IPS-20b (cell line): ENCODE measurements at regions not wholly inside any gene's neighbourhood (a gene's known extent, or its start where the extent isn't known, plus 50 kb on each side); places are given as distances from the start of the nearest gene placed in this dataset.

Source experiments
- H3K27ac ChIP-seq: one replicate; pipeline ENCODE4 v1.5.1; 2013; ENCODE audit warnings: low read length
- H3K27me3 ChIP-seq: 2 replicates; pipeline ENCODE4 v1.6.1; 2013; ENCODE audit warnings: mild to moderate bottlenecking, low read length, inconsistent platforms; ENCODE audit not compliant: insufficient read depth
- H3K36me3 ChIP-seq: 2 replicates; pipeline ENCODE4 v1.6.1; 2013; ENCODE audit warnings: low read depth, mild to moderate bottlenecking, inconsistent platforms, low read length, moderate library complexity; ENCODE audit not compliant: insufficient read depth
- H3K4me1 ChIP-seq: 2 replicates; pipeline ENCODE4 v1.6.1; 2013; ENCODE audit warnings: mild to moderate bottlenecking, control low read depth, inconsistent platforms, low read length, moderate library complexity; ENCODE audit not compliant: insufficient read depth
- H3K4me3 ChIP-seq: 2 replicates; pipeline ENCODE4 v1.5.1; 2013; ENCODE audit warnings: mild to moderate bottlenecking, low read length, inconsistent platforms
- H3K9ac ChIP-seq: 2 replicates; pipeline ENCODE4 v1.6.1; 2013; ENCODE audit warnings: low read depth, mild to moderate bottlenecking, inconsistent platforms, low read length, moderate library complexity
- H3K9me3 ChIP-seq: 2 replicates; pipeline ENCODE4 v1.6.1; 2013; ENCODE audit warnings: mild to moderate bottlenecking, low read depth, low read length, inconsistent platforms; ENCODE audit not compliant: insufficient read depth

GRCh38 chrX:150185766-150186165 lies 177.4 kb upstream of the MAMLD1 start:
- H3K4me1 ChIP-seq: no peaks in the 10 kb centered on the region
- no peak overlapping the region for H3K4me3 ChIP-seq
- no peak overlapping the region for H3K9ac ChIP-seq
- H3K36me3 ChIP-seq: no peaks in the 10 kb centered on the region
- no peak overlapping the region for H3K27ac ChIP-seq
- no peaks in the 10 kb centered on the region for H3K27me3 ChIP-seq
- no peaks in the 10 kb centered on the region for H3K9me3 ChIP-seq

GRCh38 chrX:150192816-150193215 lies 170.3 kb upstream of the MAMLD1 start:
- Histone ChIP-seq H3K36me3 (no peaks in the 10 kb centered on the region), H3K4me1 (peaks cover 4% of the 10 kb centered on the region), H3K27me3 (no peaks in the 10 kb centered on the region), H3K27ac (no peak overlapping the region), H3K9ac (no peak overlapping the region), H3K9me3 (no peaks in the 10 kb centered on the region), H3K4me3 (no peak overlapping the region)

- no peak overlapping the region for H3K4me3 ChIP-seq
- H3K36me3 ChIP-seq: no peaks in the 10 kb centered on the region
- no peaks in the 10 kb centered on the region for H3K27me3 ChIP-seq
- no peaks in the 10 kb centered on the region for H3K9me3 ChIP-seq
- H3K4me1 ChIP-seq: peaks cover 4% of the 10 kb centered on the region
- H3K27ac ChIP-seq: no peak overlapping the region
- no peak overlapping the region for H3K9ac ChIP-seq
Observed at GRCh38 chrX:150196285-150196684, 166.8 kb upstream of the MAMLD1 start.

- H3K4me3 ChIP-seq: no peak overlapping the region
- H3K27ac ChIP-seq: no peak overlapping the region
- H3K27me3 ChIP-seq: no peaks in the 10 kb centered on the region
- H3K4me1 ChIP-seq: peaks cover 4% of the 10 kb centered on the region
- no peaks in the 10 kb centered on the region for H3K36me3 ChIP-seq
- no peaks in the 10 kb centered on the region for H3K9me3 ChIP-seq
- H3K9ac ChIP-seq: no peak overlapping the region
Observed at GRCh38 chrX:150197388-150197787, 165.7 kb upstream of the MAMLD1 start.

- Histone ChIP-seq H3K27ac (no peak overlapping the region), H3K4me1 (peaks cover 4% of the 10 kb centered on the region), H3K27me3 (no peaks in the 10 kb centered on the region), H3K9me3 (no peaks in the 10 kb centered on the region), H3K36me3 (no peaks in the 10 kb centered on the region), H3K4me3 (no peak overlapping the region), H3K9ac (no peak overlapping the region)
Observed at GRCh38 chrX:150198776-150199175, 164.3 kb upstream of the MAMLD1 start.

- Histone ChIP-seq H3K9ac (no peak overlapping the region), H3K4me3 (no peak overlapping the region), H3K9me3 (no peaks in the 10 kb centered on the region), H3K27ac (no peak overlapping the region), H3K36me3 (no peaks in the 10 kb centered on the region), H3K27me3 (no peaks in the 10 kb centered on the region), H3K4me1 (peaks cover 4% of the 10 kb centered on the region)
Observed at GRCh38 chrX:150199181-150199580, 163.9 kb upstream of the MAMLD1 start.

GRCh38 chrX:150199803-150200202 lies 163.3 kb upstream of the MAMLD1 start:
- no peak overlapping the region for H3K27ac ChIP-seq
- H3K4me1 ChIP-seq: peaks cover 4% of the 10 kb centered on the region
- H3K36me3 ChIP-seq: no peaks in the 10 kb centered on the region
- H3K27me3 ChIP-seq: no peaks in the 10 kb centered on the region
- H3K4me3 ChIP-seq: no peak overlapping the region
- no peak overlapping the region for H3K9ac ChIP-seq
- no peaks in the 10 kb centered on the region for H3K9me3 ChIP-seq

GRCh38 chrX:150200361-150200760 lies 162.8 kb upstream of the MAMLD1 start:
- H3K9me3 ChIP-seq: no peaks in the 10 kb centered on the region
- no peak overlapping the region for H3K27ac ChIP-seq
- no peak overlapping the region for H3K4me3 ChIP-seq
- no peaks in the 10 kb centered on the region for H3K27me3 ChIP-seq
- H3K36me3 ChIP-seq: no peaks in the 10 kb centered on the region
- no peak overlapping the region for H3K9ac ChIP-seq
- H3K4me1 ChIP-seq: peaks cover 4% of the 10 kb centered on the region

- no peak overlapping the region for H3K4me3 ChIP-seq
- H3K27me3 ChIP-seq: no peaks in the 10 kb centered on the region
- no peaks in the 10 kb centered on the region for H3K36me3 ChIP-seq
- no peak overlapping the region for H3K9ac ChIP-seq
- no peak overlapping the region for H3K27ac ChIP-seq
- H3K4me1 ChIP-seq: peaks cover 2% of the 10 kb centered on the region
- no peaks in the 10 kb centered on the region for H3K9me3 ChIP-seq
Observed at GRCh38 chrX:150200820-150201287, 162.3 kb upstream of the MAMLD1 start.

GRCh38 chrX:150201391-150201790 lies 161.7 kb upstream of the MAMLD1 start:
- Histone ChIP-seq H3K9ac (no peak overlapping the region), H3K27ac (no peak overlapping the region), H3K4me1 (no peaks in the 10 kb centered on the region; the same call in 1 of the 2 replicates), H3K4me3 (no peak overlapping the region), H3K36me3 (no peaks in the 10 kb centered on the region), H3K9me3 (no peaks in the 10 kb centered on the region), H3K27me3 (no peaks in the 10 kb centered on the region)

GRCh38 chrX:150201841-150202240 lies 161.3 kb upstream of the MAMLD1 start:
- Histone ChIP-seq H3K36me3 (no peaks in the 10 kb centered on the region), H3K4me1 (no peaks in the 10 kb centered on the region), H3K9me3 (no peaks in the 10 kb centered on the region), H3K27ac (no peak overlapping the region), H3K27me3 (no peaks in the 10 kb centered on the region), H3K9ac (no peak overlapping the region), H3K4me3 (no peak overlapping the region)

GRCh38 chrX:150202641-150203247 lies 160.4 kb upstream of the MAMLD1 start:
- Histone ChIP-seq H3K36me3 (no peaks in the 10 kb centered on the region), H3K9me3 (no peaks in the 10 kb centered on the region), H3K27me3 (no peaks in the 10 kb centered on the region), H3K9ac (no peak overlapping the region), H3K27ac (no peak overlapping the region), H3K4me1 (no peaks in the 10 kb centered on the region), H3K4me3 (no peak overlapping the region)
